Neural cell (in vitro differentiated cells): ENCODE measurements at regions not wholly inside any gene's neighbourhood (a gene's known extent, or its start where the extent isn't known, plus 50 kb on each side); places are given as distances from the start of the nearest gene placed in this dataset.

Source experiments
- H2AFZ ChIP-seq: fragments of 200-600, 300-800 bp; sonication (generic), shearing (Covaris generic); 2 replicates; pipeline ENCODE4 v1.6.0; 2014; ENCODE audit warnings: low read depth, mild to moderate bottlenecking, antibody characterized with exemption, low read length, moderate library complexity
- H3F3A ChIP-seq: fragments of 200-600 bp; shearing (Covaris generic); 2 replicates; pipeline ENCODE4 v1.6.1; 2016; ENCODE audit warnings: mild to moderate bottlenecking, moderate library complexity, mixed read lengths, antibody characterized with exemption, low read length; ENCODE audit not compliant: insufficient read depth, poor library complexity, severe bottlenecking
- H3K27ac ChIP-seq: fragments of 200-600, 300-800 bp; sonication (generic), shearing (Covaris generic); 2 replicates; pipeline ENCODE4 v1.5.1; 2014; ENCODE audit warnings: mild to moderate bottlenecking, low read length, moderate library complexity
- H3K27me3 ChIP-seq: fragments of 300-800, 200-600 bp; sonication (generic), shearing (Covaris generic); 2 replicates; pipeline ENCODE4 v1.6.0; 2014; ENCODE audit warnings: mild to moderate bottlenecking, low read depth, low read length, moderate library complexity; ENCODE audit not compliant: insufficient read depth
- H3K36me3 ChIP-seq: fragments of 300-800, 200-600 bp; sonication (generic), shearing (Covaris generic); 2 replicates; pipeline ENCODE4 v1.5.1; 2014; ENCODE audit warnings: mild to moderate bottlenecking, antibody characterized with exemption, low read length, moderate library complexity; ENCODE audit not compliant: insufficient read depth
- H3K4me2 ChIP-seq: fragments of 300-800, 200-600 bp; sonication (generic), shearing (Covaris generic); 2 replicates; pipeline ENCODE4 v1.6.0; 2014; ENCODE audit warnings: mild to moderate bottlenecking, low read length
- H3K4me3 ChIP-seq: fragments of 300-800, 200-600 bp; sonication (generic), shearing (Covaris generic); 2 replicates; pipeline ENCODE4 v1.5.1; 2014; ENCODE audit warnings: mild to moderate bottlenecking, low read length, moderate library complexity
- H3K79me2 ChIP-seq: fragments of 200-600 bp; shearing (Covaris generic); replicated peaks from 2 replicates; pipeline ENCODE4 v1.6.0; 2014; ENCODE audit warnings: mild to moderate bottlenecking, low read length, moderate library complexity; ENCODE audit not compliant: insufficient read depth
- H3K9ac ChIP-seq: fragments of 300-800, 200-600 bp; sonication (generic), shearing (Covaris generic); 2 replicates; pipeline ENCODE4 v1.6.1; 2016; ENCODE audit warnings: mild to moderate bottlenecking, low read length, mixed read lengths
- H3K9me2 ChIP-seq: fragments of 200-600 bp; shearing (Covaris generic); 2 replicates; pipeline ENCODE4 v1.6.1; 2016; ENCODE audit warnings: mild to moderate bottlenecking, low read length, mixed read lengths; ENCODE audit not compliant: insufficient read depth
- H3K9me3 ChIP-seq: fragments of 200-600, 300-800 bp; sonication (generic), shearing (Covaris generic); 2 replicates; pipeline ENCODE4 v1.6.1; 2016; ENCODE audit warnings: mild to moderate bottlenecking, mixed run types, low read length, moderate library complexity, mixed read lengths
- H4K20me1 ChIP-seq: fragments of 200-600 bp; shearing (Covaris generic); 2 replicates; pipeline ENCODE4 v1.6.1; 2016; ENCODE audit warnings: mild to moderate bottlenecking, mixed run types; ENCODE audit not compliant: insufficient read depth
- EP300 ChIP-seq: fragments of 450-650 bp; conservative IDR thresholded peaks from 2 replicates; pipeline ENCODE4 v1.6.1; 2014; ENCODE audit warnings: antibody characterized with exemption, mild to moderate bottlenecking, moderate library complexity; ENCODE audit not compliant: poor library complexity, severe bottlenecking
- EZH2 ChIP-seq: fragments of 200-600, 300-800 bp; shearing (Covaris generic), sonication (generic); IDR thresholded peaks from 2 replicates; pipeline ENCODE4 v1.6.1; 2014; ENCODE audit warnings: antibody characterized with exemption, low read length, borderline replicate concordance, mild to moderate bottlenecking; ENCODE audit not compliant: insufficient read depth, poor library complexity, severe bottlenecking
- MXI1 ChIP-seq: fragments of 450-650 bp; conservative IDR thresholded peaks from 2 replicates; pipeline ENCODE4 v1.6.1; 2014; ENCODE audit warnings: antibody characterized with exemption, mild to moderate bottlenecking; ENCODE audit not compliant: poor library complexity, severe bottlenecking
- POLR2AphosphoS5 ChIP-seq: IDR thresholded peaks from 2 replicates; pipeline ENCODE4 v1.6.1; 2012
- RAD21 ChIP-seq: fragments of 450-650 bp; conservative IDR thresholded peaks from 2 replicates; pipeline ENCODE4 v1.6.1; 2014; ENCODE audit warnings: antibody characterized with exemption, mild to moderate bottlenecking, moderate library complexity
- REST ChIP-seq: IDR thresholded peaks from 2 replicates; pipeline ENCODE4 v1.6.1; 2012; ENCODE audit warnings: borderline replicate concordance
- SMC3 ChIP-seq: fragments of 450-650 bp; conservative IDR thresholded peaks from 2 replicates; pipeline ENCODE4 v1.6.1; 2014; ENCODE audit warnings: antibody characterized with exemption, mild to moderate bottlenecking, moderate library complexity; ENCODE audit not compliant: poor library complexity
- TAF1 ChIP-seq: IDR thresholded peaks from 2 replicates; pipeline ENCODE4 v1.6.1; 2012; ENCODE audit warnings: low read depth
- TF ChIP-seq, protein P1 (sequence below): fragments of 450-650 bp; IDR thresholded peaks from 2 replicates; pipeline ENCODE4 v1.5.1; 2014; ENCODE audit warnings: antibody characterized with exemption, mild to moderate bottlenecking, moderate library complexity; ENCODE audit not compliant: poor library complexity, severe bottlenecking

GRCh38 chr11:131056036-131056435 is 139.8 kb upstream of the SNX19 start:
- no peaks in the 10 kb centered on the region for H3K27me3 ChIP-seq
- no peaks in the 10 kb centered on the region for H3K9me2 ChIP-seq
- H3K36me3 ChIP-seq, result no peaks in the 10 kb centered on the region
- H3K79me2 ChIP-seq, result no peaks in the 10 kb centered on the region
- H3K9ac ChIP-seq, result no peak overlapping the region
- no peak overlapping the region for H3K4me3 ChIP-seq
- H2AFZ ChIP-seq, result no peak overlapping the region
- H3K9me3 ChIP-seq, result no peaks in the 10 kb centered on the region
- TF ChIP-seq MXI1 (no peak), RAD21 (no peak), TAF1 (no peak), EP300 (no peak), REST (no peak), POLR2AphosphoS5 (no peak)
- TF ChIP-seq, protein P1, sequence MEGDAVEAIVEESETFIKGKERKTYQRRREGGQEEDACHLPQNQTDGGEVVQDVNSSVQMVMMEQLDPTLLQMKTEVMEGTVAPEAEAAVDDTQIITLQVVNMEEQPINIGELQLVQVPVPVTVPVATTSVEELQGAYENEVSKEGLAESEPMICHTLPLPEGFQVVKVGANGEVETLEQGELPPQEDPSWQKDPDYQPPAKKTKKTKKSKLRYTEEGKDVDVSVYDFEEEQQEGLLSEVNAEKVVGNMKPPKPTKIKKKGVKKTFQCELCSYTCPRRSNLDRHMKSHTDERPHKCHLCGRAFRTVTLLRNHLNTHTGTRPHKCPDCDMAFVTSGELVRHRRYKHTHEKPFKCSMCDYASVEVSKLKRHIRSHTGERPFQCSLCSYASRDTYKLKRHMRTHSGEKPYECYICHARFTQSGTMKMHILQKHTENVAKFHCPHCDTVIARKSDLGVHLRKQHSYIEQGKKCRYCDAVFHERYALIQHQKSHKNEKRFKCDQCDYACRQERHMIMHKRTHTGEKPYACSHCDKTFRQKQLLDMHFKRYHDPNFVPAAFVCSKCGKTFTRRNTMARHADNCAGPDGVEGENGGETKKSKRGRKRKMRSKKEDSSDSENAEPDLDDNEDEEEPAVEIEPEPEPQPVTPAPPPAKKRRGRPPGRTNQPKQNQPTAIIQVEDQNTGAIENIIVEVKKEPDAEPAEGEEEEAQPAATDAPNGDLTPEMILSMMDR, result no peak
- H3F3A ChIP-seq, result no peaks in the 10 kb centered on the region
- H4K20me1 ChIP-seq, result no peaks in the 10 kb centered on the region
- no peak overlapping the region for H3K4me2 ChIP-seq
- no peak overlapping the region for H3K27ac ChIP-seq

GRCh38 chr11:131063638-131064037 is 147.4 kb upstream of the SNX19 start:
- Histone ChIP-seq H3K27ac (no peak overlapping the region), H3K9ac (no peak overlapping the region), H2AFZ (no peak overlapping the region), H4K20me1 (no peaks in the 10 kb centered on the region), H3K4me2 (no peak overlapping the region), H3F3A (no peaks in the 10 kb centered on the region), H3K27me3 (no peaks in the 10 kb centered on the region), H3K36me3 (no peaks in the 10 kb centered on the region), H3K79me2 (no peaks in the 10 kb centered on the region), H3K9me2 (no peaks in the 10 kb centered on the region), H3K4me3 (no peak overlapping the region), H3K9me3 (no peaks in the 10 kb centered on the region)
- TF ChIP-seq RAD21 (no peak), POLR2AphosphoS5 (no peak), EP300 (no peak)

DNA sequence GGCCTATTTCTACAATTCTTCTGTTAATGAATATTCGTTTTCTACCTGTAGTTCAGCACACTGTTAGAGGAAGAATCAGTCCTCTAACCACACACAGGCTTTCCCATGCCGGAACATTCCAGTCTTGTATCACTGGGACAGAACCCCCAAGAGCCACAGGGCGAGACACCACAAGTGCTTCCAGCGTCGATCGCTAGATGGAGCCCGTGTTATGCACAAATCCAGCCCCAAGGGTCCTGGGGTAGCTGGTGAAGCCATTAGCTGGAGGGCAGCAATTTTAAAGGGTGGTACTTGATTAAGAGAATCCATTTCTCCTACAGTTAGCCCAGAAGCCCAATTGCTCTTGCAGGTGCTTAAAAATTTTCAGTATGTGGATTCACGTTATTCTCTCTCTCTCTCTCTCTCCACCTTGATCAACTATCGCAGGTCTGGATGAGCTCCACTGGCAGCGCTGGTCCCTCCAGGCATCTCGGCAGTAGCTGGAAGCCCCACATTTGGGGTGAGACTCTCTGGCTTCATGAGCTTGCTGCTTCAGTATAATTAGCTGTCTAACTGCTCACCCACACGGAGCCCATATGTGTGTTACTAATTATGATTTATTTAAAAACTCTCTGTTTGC is 148.2 kb upstream of the SNX19 start:
- TF ChIP-seq TAF1, result no peak
- no peak for TF ChIP-seq MXI1
- peak; percentile 99 for TF ChIP-seq RAD21
- TF ChIP-seq EZH2, result no peak
- peak; percentile 99 for TF ChIP-seq SMC3
- TF ChIP-seq, protein P1, result peak; percentile 97
- no peak for TF ChIP-seq REST
- TF ChIP-seq POLR2AphosphoS5, result no peak
- no peak for TF ChIP-seq EP300
- no peaks in the 10 kb centered on the region for H3K27me3 ChIP-seq
- no peaks in the 10 kb centered on the region for H3K9me2 ChIP-seq
- no peaks in the 10 kb centered on the region for H4K20me1 ChIP-seq
- H3K9ac ChIP-seq, result no peak overlapping the region
- H3K4me3 ChIP-seq, result no peak overlapping the region
- H2AFZ ChIP-seq, result no peak overlapping the region
- no peaks in the 10 kb centered on the region for H3F3A ChIP-seq
- no peaks in the 10 kb centered on the region for H3K9me3 ChIP-seq
- H3K79me2 ChIP-seq, result no peaks in the 10 kb centered on the region
- H3K36me3 ChIP-seq, result no peaks in the 10 kb centered on the region
- no peak overlapping the region for H3K27ac ChIP-seq
- no peak overlapping the region for H3K4me2 ChIP-seq
